HEK293T (cell line): ENCODE measurements at regions not wholly inside any gene's neighbourhood (a gene's known extent, or its start where the extent isn't known, plus 50 kb on each side); places are given as distances from the start of the nearest gene placed in this dataset.

Source experiments
- BHLHE40 ChIP-seq: fragments of 450-650 bp; IDR thresholded peaks from 2 replicates; pipeline ENCODE4 v1.6.1; 2016; ENCODE audit warnings: mild to moderate bottlenecking, moderate library complexity, borderline replicate concordance
- FOXA1 ChIP-seq: fragments of 450-650 bp; IDR thresholded peaks from 2 replicates; pipeline ENCODE4 v1.6.1; 2016; ENCODE audit warnings: mild to moderate bottlenecking
- FOXM1 ChIP-seq: fragments of 450-650 bp; IDR thresholded peaks from 2 replicates; pipeline ENCODE4 v1.6.1; 2017; ENCODE audit warnings: mild to moderate bottlenecking, borderline replicate concordance
- SP1 ChIP-seq: fragments of 450-650 bp; IDR thresholded peaks from 2 replicates; pipeline ENCODE4 v1.6.1; 2017

DNA sequence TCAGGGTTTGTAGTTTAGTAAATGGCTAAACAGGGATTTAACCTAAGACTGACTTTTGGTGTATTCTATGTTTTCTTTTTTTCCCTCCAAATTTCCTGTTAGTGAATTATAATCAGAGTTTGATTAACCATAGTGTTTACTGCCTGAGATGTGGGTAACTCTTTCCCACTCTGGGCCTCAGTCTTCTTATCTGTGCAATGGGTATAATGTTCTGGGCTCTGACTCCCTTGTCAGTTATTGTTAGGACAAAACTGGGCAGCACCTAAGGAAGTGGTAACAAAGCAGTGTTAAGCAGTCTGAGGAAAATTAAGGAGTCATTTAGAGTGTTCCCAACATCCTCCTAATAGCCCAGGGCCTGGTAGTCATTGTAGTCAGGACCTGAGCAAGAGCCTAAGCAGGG is 206.4 kb upstream of the N4BP1 start:
- no peak for TF ChIP-seq SP1
- TF ChIP-seq FOXM1: no peak
- no peak for TF ChIP-seq FOXA1
- TF ChIP-seq BHLHE40: no peak
